ENCODE measurements at regions not wholly inside any gene's neighbourhood (a gene's known extent, or its start where the extent isn't known, plus 50 kb on each side); places are given as distances from the start of the nearest gene placed in this dataset.

DNA sequence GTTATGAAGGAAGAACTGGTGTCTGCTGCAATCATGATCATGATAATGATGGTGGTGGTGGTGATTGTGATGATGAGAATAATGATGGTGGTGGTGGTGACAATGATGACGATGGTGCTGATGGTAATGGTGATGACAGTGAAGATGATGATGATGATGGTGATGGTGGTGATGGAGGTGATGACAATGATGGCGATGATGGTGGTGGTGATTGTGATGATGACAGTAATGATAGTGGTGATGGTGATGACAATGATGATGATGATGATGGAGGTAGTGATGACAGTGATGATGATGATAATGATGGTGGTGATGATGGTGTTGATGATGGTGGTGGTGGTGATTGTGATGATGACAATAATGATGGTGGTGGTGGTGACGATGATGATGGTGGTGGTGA lies 52.8 kb upstream of the ANO1 start:
- TF ChIP-seq JUND (IDR thresholded peaks at IDR 0.05; ENCODE audit: low read depth) = no peak
- in situ Hi-C loops (cut with HindIII; ENCODE audit: low pct_unique_long_range_greater_than_20kb, low sequenced_read_pairs) = no loop called here

DNA sequence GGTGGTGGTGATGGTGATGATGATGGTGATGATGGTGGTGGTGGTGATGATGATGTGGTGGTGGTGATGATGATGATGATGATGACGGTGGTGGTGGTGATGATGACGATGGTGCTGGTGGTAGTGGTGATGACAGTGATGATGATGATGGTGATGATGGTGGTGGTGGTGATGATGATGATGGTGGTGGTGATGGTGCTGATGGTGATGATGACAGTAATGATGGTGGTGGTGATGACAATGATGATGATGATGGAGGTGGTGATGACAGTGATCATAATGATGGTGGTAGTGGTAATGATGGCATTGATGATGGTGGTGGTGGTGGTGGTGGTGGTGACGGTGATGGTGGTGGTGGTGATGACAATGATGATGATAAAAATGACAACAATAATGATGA lies 52.1 kb upstream of the ANO1 start:
- no peak for TF ChIP-seq JUND (IDR thresholded peaks at IDR 0.05; ENCODE audit: low read depth)
- in situ Hi-C loops (cut with HindIII; ENCODE audit: low pct_unique_long_range_greater_than_20kb, low sequenced_read_pairs) = no loop called here
- no peak for DNase-seq (ENCODE audit: low read depth in 1 of 2, low spot score in 1 of 2)

More for the DNA sequence above, 52.8 kb upstream of the ANO1 start:
- no peak for DNase-seq (ENCODE audit: low read depth in 1 of 2, low spot score in 1 of 2)

GRCh38 chr11:70026726-70027125 lies 51.4 kb upstream of the ANO1 start:
- DNase-seq (ENCODE audit: low read depth in 1 of 2, low spot score in 1 of 2) = no peak
- in situ Hi-C loops (cut with HindIII; ENCODE audit: low pct_unique_long_range_greater_than_20kb, low sequenced_read_pairs) = no loop called here
- no peak for TF ChIP-seq JUND (IDR thresholded peaks at IDR 0.05; ENCODE audit: low read depth)

- TF ChIP-seq JUND (IDR thresholded peaks at IDR 0.05; ENCODE audit: low read depth) = no peak
- DNase-seq (ENCODE audit: low read depth in 1 of 2, low spot score in 1 of 2) = no peak
- in situ Hi-C loops (cut with HindIII; ENCODE audit: low pct_unique_long_range_greater_than_20kb, low sequenced_read_pairs) = no loop called here
Measured at GRCh38 chr11:70027451-70027850, 50.7 kb upstream of the ANO1 start.

GRCh38 chr11:70028147-70028855 lies 49.8 kb upstream of the ANO1 start:
- DNase-seq (ENCODE audit: low read depth in 1 of 2, low spot score in 1 of 2) = no peak
- in situ Hi-C loops (cut with HindIII; ENCODE audit: low pct_unique_long_range_greater_than_20kb, low sequenced_read_pairs) = no loop called here
- TF ChIP-seq JUND (IDR thresholded peaks at IDR 0.05; ENCODE audit: low read depth) = no peak

All from T47D (cell line).